HEK293 (cell line): ENCODE measurements at regions not wholly inside any gene's neighbourhood (a gene's known extent, or its start where the extent isn't known, plus 50 kb on each side); places are given as distances from the start of the nearest gene placed in this dataset.

Experiments
- CTCF ChIA-PET: fragments of 350-600 bp; formaldehyde crosslinking; extraction: SDS; loops from one replicate; lab custom pipeline; 2021; ENCODE audit warnings: antibody characterized with exemption; lab: Yijun Ruan, JAX
- POLR2A ChIA-PET: fragments of 300-600 bp; formaldehyde crosslinking; extraction: SDS; loops from one replicate; lab custom pipeline; 2020; ENCODE audit warnings: antibody characterized with exemption, inconsistent platforms; lab: Yijun Ruan, JAX
- H3K27ac ChIP-seq: fragments of 200-500 bp; sonication (Bioruptor generic); 2 replicates; pipeline ENCODE4 v1.5.1; 2014; ENCODE audit warnings: low read depth, low read length, control low read depth, inconsistent platforms; ENCODE audit errors: extremely low read depth
- H3K36me3 ChIP-seq, 2 experiments: fragments of 200-500 bp in 1 of 2; sonication (Bioruptor generic) in 1 of 2; 1 replicate in 1 of 2; 2 replicates in 1 of 2; pipeline ENCODE4 v1.5.1; 2014 to 2017; ENCODE audit warnings: inconsistent platforms in 2 of 2, low read length in 2 of 2; ENCODE audit not compliant: control insufficient read depth in 2 of 2, insufficient read depth in 1 of 2
- H3K4me1 ChIP-seq: fragments of 200-500 bp; sonication (Bioruptor generic); 2 replicates; pipeline ENCODE4 v1.5.1; 2014; ENCODE audit warnings: mild to moderate bottlenecking, low read length, inconsistent platforms; ENCODE audit not compliant: control insufficient read depth, insufficient read depth
- H3K4me3 ChIP-seq: 2 replicates; pipeline ENCODE4 v1.5.1; 2011; ENCODE audit warnings: low read depth, mild to moderate bottlenecking, control low read depth, low read length, moderate library complexity
- H3K9me3 ChIP-seq: fragments of 200-500 bp; sonication (Bioruptor generic); 2 replicates; pipeline ENCODE4 v1.5.1; 2014; ENCODE audit warnings: low read depth, low read length, inconsistent platforms; ENCODE audit not compliant: control insufficient read depth, insufficient read depth
- FEZF1 ChIP-seq: fragments of 450-650 bp; formaldehyde crosslinking; IDR thresholded peaks from 2 replicates; pipeline ENCODE4 v1.5.1; 2016; ENCODE audit warnings: missing biosample characterization, missing genetic modification characterization
- TCF7L2 ChIP-seq: IDR thresholded peaks from 2 replicates; pipeline ENCODE4 v1.6.1; 2011; ENCODE audit warnings: low read depth, mild to moderate bottlenecking, inconsistent platforms, low read length, moderate library complexity, borderline replicate concordance
- ZIC2 ChIP-seq: fragments of 450-650 bp; formaldehyde crosslinking; IDR thresholded peaks from 2 replicates; pipeline ENCODE4 v1.5.1; 2016; ENCODE audit warnings: missing biosample characterization, missing genetic modification characterization
- ZNF133 ChIP-seq: fragments of 450-650 bp; formaldehyde crosslinking; IDR thresholded peaks from 2 replicates; pipeline ENCODE4 v1.5.1; 2016; ENCODE audit warnings: missing biosample characterization, missing genetic modification characterization
- ZNF169 ChIP-seq: fragments of 450-650 bp; formaldehyde crosslinking; IDR thresholded peaks from 2 replicates; pipeline ENCODE4 v1.5.1; 2016; ENCODE audit warnings: missing biosample characterization, missing genetic modification characterization
- ZNF354C ChIP-seq: fragments of 450-650 bp; formaldehyde crosslinking; IDR thresholded peaks from 2 replicates; pipeline ENCODE4 v1.5.1; 2016; ENCODE audit warnings: missing biosample characterization, missing genetic modification characterization, low read depth, borderline replicate concordance
- ZNF521 ChIP-seq: fragments of 450-650 bp; formaldehyde crosslinking; IDR thresholded peaks from 2 replicates; pipeline ENCODE4 v1.5.1; 2017; ENCODE audit warnings: missing biosample characterization, mild to moderate bottlenecking, missing genetic modification characterization
- ZNF544 ChIP-seq: fragments of 450-650 bp; formaldehyde crosslinking; IDR thresholded peaks from 2 replicates; pipeline ENCODE4 v1.5.0; 2017; ENCODE audit warnings: missing biosample characterization, missing genetic modification characterization
- ZNF571 ChIP-seq: fragments of 450-650 bp; formaldehyde crosslinking; IDR thresholded peaks from 2 replicates; pipeline ENCODE4 v1.5.0; 2017; ENCODE audit warnings: missing biosample characterization, missing genetic modification characterization
- ZNF596 ChIP-seq: fragments of 450-650 bp; IDR thresholded peaks from 2 replicates; pipeline ENCODE4 v1.5.0; 2018; ENCODE audit warnings: missing biosample characterization, mild to moderate bottlenecking, missing genetic modification characterization, moderate library complexity
- ZNF621 ChIP-seq: fragments of 450-650 bp; formaldehyde crosslinking; IDR thresholded peaks from 2 replicates; pipeline ENCODE4 v1.5.1; 2017; ENCODE audit warnings: missing biosample characterization, missing genetic modification characterization
- ZNF707 ChIP-seq: fragments of 450-650 bp; formaldehyde crosslinking; IDR thresholded peaks from 2 replicates; pipeline ENCODE4 v1.5.1; 2016; ENCODE audit warnings: missing biosample characterization, missing genetic modification characterization
- ZNF843 ChIP-seq: fragments of 450-650 bp; formaldehyde crosslinking; IDR thresholded peaks from 2 replicates; pipeline ENCODE4 v1.5.1; 2016; ENCODE audit warnings: missing biosample characterization, missing genetic modification characterization
- TF ChIP-seq, protein P1 (sequence below): fragments of 450-650 bp; formaldehyde crosslinking; IDR thresholded peaks from 2 replicates; pipeline ENCODE4 v1.5.1; 2016; ENCODE audit warnings: missing biosample characterization, missing genetic modification characterization, borderline replicate concordance
- TF ChIP-seq, protein P2 (sequence below): fragments of 450-650 bp; formaldehyde crosslinking; IDR thresholded peaks from 2 replicates; pipeline ENCODE4 v1.5.1; 2016; ENCODE audit warnings: missing biosample characterization, missing genetic modification characterization
- TF ChIP-seq, protein P3 (sequence below): fragments of 450-650 bp; formaldehyde crosslinking; optimal IDR thresholded peaks from 2 replicates; pipeline ENCODE3; 2016; ENCODE audit warnings: missing biosample characterization, mild to moderate bottlenecking, missing genetic modification characterization
- TF ChIP-seq, protein P4 (sequence below): fragments of 450-650 bp; formaldehyde crosslinking; IDR thresholded peaks from 2 replicates; pipeline ENCODE4 v1.5.1; 2017; ENCODE audit warnings: missing biosample characterization, missing genetic modification characterization
- TF ChIP-seq, protein P5 (sequence below): fragments of 450-650 bp; formaldehyde crosslinking; IDR thresholded peaks from 2 replicates; pipeline ENCODE4 v1.5.1; 2017; ENCODE audit warnings: missing biosample characterization, mild to moderate bottlenecking, missing genetic modification characterization, moderate library complexity
- TF ChIP-seq, protein P6 (sequence below): sonication (generic); formaldehyde crosslinking; IDR thresholded peaks from 2 replicates; pipeline ENCODE4 v1.8.1; 2022; ENCODE audit warnings: mild to moderate bottlenecking, moderate library complexity, missing genetic modification reagents
- TF ChIP-seq, protein P7 (sequence below): fragments of 450-650 bp; formaldehyde crosslinking; IDR thresholded peaks from 2 replicates; pipeline ENCODE4 v1.5.1; 2016; ENCODE audit warnings: missing biosample characterization, missing genetic modification characterization
- TF ChIP-seq, protein P8 (sequence below): fragments of 450-650 bp; formaldehyde crosslinking; IDR thresholded peaks from 2 replicates; pipeline ENCODE4 v1.5.1; 2016; ENCODE audit warnings: missing biosample characterization, missing genetic modification characterization, low read depth

DNA sequence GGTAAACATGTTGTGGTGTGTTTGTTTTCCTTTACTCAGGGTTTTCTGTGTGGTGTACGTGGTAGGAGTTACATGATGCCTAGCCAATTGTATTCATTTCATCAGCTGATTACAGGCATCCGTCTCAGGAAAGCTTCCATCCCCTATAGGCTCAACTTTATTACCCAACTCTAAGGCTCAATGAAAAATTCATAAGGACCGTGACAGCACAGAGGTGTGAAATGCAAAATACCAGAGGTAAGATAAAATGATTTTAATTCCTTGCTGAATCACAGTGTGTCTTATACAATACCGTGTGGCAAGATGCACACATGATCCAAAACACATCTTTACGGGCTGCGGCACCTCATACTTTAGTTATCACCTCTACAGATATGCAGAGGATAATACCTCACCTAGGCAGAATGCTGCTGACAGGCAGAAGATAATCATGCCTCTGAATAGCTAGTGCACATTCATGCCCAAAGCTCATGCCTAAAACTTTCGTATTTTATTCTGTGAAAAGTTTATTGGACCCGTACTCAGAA lies 87.2 kb upstream of the DIO2 start (continued):
- TF ChIP-seq, protein P1, sequence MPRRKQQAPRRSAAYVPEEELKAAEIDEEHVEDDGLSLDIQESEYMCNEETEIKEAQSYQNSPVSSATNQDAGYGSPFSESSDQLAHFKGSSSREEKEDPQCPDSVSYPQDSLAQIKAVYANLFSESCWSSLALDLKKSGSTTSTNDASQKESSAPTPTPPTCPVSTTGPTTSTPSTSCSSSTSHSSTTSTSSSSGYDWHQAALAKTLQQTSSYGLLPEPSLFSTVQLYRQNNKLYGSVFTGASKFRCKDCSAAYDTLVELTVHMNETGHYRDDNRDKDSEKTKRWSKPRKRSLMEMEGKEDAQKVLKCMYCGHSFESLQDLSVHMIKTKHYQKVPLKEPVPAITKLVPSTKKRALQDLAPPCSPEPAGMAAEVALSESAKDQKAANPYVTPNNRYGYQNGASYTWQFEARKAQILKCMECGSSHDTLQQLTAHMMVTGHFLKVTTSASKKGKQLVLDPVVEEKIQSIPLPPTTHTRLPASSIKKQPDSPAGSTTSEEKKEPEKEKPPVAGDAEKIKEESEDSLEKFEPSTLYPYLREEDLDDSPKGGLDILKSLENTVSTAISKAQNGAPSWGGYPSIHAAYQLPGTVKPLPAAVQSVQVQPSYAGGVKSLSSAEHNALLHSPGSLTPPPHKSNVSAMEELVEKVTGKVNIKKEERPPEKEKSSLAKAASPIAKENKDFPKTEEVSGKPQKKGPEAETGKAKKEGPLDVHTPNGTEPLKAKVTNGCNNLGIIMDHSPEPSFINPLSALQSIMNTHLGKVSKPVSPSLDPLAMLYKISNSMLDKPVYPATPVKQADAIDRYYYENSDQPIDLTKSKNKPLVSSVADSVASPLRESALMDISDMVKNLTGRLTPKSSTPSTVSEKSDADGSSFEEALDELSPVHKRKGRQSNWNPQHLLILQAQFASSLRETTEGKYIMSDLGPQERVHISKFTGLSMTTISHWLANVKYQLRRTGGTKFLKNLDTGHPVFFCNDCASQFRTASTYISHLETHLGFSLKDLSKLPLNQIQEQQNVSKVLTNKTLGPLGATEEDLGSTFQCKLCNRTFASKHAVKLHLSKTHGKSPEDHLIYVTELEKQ (tag by site-specific recombination), result no peak
- TF ChIP-seq ZNF571 (tag by site-specific recombination) (no peak), ZNF354C (tag by site-specific recombination) (no peak), ZNF596 (no peak)

DNA sequence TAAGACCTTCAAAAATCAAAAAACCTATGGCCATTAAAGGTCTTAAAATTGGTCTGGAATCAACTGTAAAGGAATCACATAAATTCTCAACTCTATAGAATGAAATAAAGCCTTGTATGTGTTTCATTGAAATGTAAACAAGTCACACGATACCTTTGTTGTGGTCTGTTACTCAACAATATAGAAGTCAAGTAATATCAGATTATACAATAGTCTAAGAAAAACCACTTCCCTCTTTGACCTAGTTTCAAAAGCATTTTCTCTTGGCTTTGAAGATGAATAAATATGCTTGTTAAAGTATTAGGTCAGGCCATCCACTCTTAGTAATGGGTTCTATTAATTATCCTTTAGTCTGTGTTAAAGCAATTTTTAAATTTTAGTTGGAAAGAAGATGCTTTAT lies 79.8 kb upstream of the DIO2 start:
- H3K4me3 ChIP-seq, result no peak overlapping the region
- POLR2A ChIA-PET, result no interaction called here
- TF ChIP-seq, protein P2, sequence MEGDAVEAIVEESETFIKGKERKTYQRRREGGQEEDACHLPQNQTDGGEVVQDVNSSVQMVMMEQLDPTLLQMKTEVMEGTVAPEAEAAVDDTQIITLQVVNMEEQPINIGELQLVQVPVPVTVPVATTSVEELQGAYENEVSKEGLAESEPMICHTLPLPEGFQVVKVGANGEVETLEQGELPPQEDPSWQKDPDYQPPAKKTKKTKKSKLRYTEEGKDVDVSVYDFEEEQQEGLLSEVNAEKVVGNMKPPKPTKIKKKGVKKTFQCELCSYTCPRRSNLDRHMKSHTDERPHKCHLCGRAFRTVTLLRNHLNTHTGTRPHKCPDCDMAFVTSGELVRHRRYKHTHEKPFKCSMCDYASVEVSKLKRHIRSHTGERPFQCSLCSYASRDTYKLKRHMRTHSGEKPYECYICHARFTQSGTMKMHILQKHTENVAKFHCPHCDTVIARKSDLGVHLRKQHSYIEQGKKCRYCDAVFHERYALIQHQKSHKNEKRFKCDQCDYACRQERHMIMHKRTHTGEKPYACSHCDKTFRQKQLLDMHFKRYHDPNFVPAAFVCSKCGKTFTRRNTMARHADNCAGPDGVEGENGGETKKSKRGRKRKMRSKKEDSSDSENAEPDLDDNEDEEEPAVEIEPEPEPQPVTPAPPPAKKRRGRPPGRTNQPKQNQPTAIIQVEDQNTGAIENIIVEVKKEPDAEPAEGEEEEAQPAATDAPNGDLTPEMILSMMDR, result no peak
- TF ChIP-seq, protein P3, sequence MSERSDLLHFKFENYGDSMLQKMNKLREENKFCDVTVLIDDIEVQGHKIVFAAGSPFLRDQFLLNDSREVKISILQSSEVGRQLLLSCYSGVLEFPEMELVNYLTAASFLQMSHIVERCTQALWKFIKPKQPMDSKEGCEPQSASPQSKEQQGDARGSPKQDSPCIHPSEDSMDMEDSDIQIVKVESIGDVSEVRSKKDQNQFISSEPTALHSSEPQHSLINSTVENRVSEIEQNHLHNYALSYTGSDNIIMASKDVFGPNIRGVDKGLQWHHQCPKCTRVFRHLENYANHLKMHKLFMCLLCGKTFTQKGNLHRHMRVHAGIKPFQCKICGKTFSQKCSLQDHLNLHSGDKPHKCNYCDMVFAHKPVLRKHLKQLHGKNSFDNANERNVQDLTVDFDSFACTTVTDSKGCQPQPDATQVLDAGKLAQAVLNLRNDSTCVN (tag by site-specific recombination), result no peak
- no peak for TF ChIP-seq ZNF707
- no peak for TF ChIP-seq ZNF596
- TF ChIP-seq, protein P4, sequence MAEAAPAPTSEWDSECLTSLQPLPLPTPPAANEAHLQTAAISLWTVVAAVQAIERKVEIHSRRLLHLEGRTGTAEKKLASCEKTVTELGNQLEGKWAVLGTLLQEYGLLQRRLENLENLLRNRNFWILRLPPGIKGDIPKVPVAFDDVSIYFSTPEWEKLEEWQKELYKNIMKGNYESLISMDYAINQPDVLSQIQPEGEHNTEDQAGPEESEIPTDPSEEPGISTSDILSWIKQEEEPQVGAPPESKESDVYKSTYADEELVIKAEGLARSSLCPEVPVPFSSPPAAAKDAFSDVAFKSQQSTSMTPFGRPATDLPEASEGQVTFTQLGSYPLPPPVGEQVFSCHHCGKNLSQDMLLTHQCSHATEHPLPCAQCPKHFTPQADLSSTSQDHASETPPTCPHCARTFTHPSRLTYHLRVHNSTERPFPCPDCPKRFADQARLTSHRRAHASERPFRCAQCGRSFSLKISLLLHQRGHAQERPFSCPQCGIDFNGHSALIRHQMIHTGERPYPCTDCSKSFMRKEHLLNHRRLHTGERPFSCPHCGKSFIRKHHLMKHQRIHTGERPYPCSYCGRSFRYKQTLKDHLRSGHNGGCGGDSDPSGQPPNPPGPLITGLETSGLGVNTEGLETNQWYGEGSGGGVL, result no peak
- TF ChIP-seq ZNF169 (tag by site-specific recombination), result no peak
- TF ChIP-seq FEZF1 (tag by site-specific recombination), result no peak
- TF ChIP-seq, protein P5, sequence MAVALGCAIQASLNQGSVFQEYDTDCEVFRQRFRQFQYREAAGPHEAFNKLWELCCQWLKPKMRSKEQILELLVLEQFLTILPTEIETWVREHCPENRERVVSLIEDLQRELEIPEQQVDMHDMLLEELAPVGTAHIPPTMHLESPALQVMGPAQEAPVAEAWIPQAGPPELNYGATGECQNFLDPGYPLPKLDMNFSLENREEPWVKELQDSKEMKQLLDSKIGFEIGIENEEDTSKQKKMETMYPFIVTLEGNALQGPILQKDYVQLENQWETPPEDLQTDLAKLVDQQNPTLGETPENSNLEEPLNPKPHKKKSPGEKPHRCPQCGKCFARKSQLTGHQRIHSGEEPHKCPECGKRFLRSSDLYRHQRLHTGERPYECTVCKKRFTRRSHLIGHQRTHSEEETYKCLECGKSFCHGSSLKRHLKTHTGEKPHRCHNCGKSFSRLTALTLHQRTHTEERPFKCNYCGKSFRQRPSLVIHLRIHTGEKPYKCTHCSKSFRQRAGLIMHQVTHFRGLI (tag by site-specific recombination), result no peak
- TF ChIP-seq ZNF544 (tag by site-specific recombination), result no peak
- TF ChIP-seq ZNF133 (tag by site-specific recombination), result no peak
- TF ChIP-seq ZNF621, result no peak
- TF ChIP-seq, protein P6, sequence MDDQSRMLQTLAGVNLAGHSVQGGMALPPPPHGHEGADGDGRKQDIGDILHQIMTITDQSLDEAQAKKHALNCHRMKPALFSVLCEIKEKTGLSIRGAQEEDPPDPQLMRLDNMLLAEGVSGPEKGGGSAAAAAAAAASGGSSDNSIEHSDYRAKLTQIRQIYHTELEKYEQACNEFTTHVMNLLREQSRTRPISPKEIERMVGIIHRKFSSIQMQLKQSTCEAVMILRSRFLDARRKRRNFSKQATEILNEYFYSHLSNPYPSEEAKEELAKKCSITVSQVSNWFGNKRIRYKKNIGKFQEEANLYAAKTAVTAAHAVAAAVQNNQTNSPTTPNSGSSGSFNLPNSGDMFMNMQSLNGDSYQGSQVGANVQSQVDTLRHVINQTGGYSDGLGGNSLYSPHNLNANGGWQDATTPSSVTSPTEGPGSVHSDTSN (CRISPR knock-in tag), result no peak
- no peak for TF ChIP-seq ZIC2 (tag by site-specific recombination)
- no peak for TF ChIP-seq TCF7L2
- no peak for TF ChIP-seq ZNF521
- TF ChIP-seq, protein P7, sequence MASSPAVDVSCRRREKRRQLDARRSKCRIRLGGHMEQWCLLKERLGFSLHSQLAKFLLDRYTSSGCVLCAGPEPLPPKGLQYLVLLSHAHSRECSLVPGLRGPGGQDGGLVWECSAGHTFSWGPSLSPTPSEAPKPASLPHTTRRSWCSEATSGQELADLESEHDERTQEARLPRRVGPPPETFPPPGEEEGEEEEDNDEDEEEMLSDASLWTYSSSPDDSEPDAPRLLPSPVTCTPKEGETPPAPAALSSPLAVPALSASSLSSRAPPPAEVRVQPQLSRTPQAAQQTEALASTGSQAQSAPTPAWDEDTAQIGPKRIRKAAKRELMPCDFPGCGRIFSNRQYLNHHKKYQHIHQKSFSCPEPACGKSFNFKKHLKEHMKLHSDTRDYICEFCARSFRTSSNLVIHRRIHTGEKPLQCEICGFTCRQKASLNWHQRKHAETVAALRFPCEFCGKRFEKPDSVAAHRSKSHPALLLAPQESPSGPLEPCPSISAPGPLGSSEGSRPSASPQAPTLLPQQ (tag by site-specific recombination), result no peak
- TF ChIP-seq, protein P8, sequence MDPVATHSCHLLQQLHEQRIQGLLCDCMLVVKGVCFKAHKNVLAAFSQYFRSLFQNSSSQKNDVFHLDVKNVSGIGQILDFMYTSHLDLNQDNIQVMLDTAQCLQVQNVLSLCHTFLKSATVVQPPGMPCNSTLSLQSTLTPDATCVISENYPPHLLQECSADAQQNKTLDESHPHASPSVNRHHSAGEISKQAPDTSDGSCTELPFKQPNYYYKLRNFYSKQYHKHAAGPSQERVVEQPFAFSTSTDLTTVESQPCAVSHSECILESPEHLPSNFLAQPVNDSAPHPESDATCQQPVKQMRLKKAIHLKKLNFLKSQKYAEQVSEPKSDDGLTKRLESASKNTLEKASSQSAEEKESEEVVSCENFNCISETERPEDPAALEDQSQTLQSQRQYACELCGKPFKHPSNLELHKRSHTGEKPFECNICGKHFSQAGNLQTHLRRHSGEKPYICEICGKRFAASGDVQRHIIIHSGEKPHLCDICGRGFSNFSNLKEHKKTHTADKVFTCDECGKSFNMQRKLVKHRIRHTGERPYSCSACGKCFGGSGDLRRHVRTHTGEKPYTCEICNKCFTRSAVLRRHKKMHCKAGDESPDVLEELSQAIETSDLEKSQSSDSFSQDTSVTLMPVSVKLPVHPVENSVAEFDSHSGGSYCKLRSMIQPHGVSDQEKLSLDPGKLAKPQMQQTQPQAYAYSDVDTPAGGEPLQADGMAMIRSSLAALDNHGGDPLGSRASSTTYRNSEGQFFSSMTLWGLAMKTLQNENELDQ (tag by site-specific recombination), result no peak
- no peak for TF ChIP-seq ZNF843 (tag by site-specific recombination)
- TF ChIP-seq, all 188 proteins: peak for 0
- Histone ChIP-seq H3K27ac (no peak overlapping the region), H3K36me3 (no peaks in the 10 kb centered on the region), H3K4me1 (no peaks in the 10 kb centered on the region), H3K9me3 (no peaks in the 10 kb centered on the region)
- CTCF ChIA-PET, result no interaction called here
